Suprapubic skin (tissue), 4 donors: ENCODE measurements at regions not wholly inside any gene's neighbourhood (a gene's known extent, or its start where the extent isn't known, plus 50 kb on each side); places are given as distances from the start of the nearest gene placed in this dataset.

Experiments used
- DNase-seq, 2 donors: peaks; one replicate each; pipeline ENCODE4 v3.0.0-alpha.2; 2019; ENCODE audit warnings: low spot score in 2 of 2
- H3K27ac ChIP-seq: fragments of 200-600 bp; sonication (generic); one replicate; pipeline ENCODE4 v1.5.1; 2019
- H3K27me3 ChIP-seq: fragments of 200-600 bp; sonication (generic); one replicate; pipeline ENCODE4 v1.5.1; 2019
- H3K36me3 ChIP-seq: fragments of 200-600 bp; sonication (generic); one replicate; pipeline ENCODE4 v1.5.1; 2019
- H3K4me1 ChIP-seq: fragments of 200-600 bp; sonication (generic); one replicate; pipeline ENCODE4 v1.5.1; 2019
- H3K4me3 ChIP-seq: fragments of 200-600 bp; sonication (generic); one replicate; pipeline ENCODE4 v1.5.1; 2019; ENCODE audit warnings: mild to moderate bottlenecking
- H3K9me3 ChIP-seq: fragments of 200-600 bp; sonication (generic); one replicate; pipeline ENCODE4 v1.5.1; 2019
- EP300 ChIP-seq: sonication (generic); formaldehyde crosslinking; IDR thresholded peaks from one replicate; pipeline ENCODE4 v1.6.1; 2017; ENCODE audit warnings: antibody characterized with exemption
- POLR2A ChIP-seq, 2 donors: fragments of 450-650 bp; IDR thresholded peaks; one replicate each; pipeline ENCODE4 v1.6.1; 2017; ENCODE audit warnings: antibody characterized with exemption in 2 of 2, mild to moderate bottlenecking in 2 of 2, moderate library complexity in 2 of 2
- POLR2AphosphoS5 ChIP-seq, 3 donors: sonication (generic); formaldehyde crosslinking; IDR thresholded peaks; one replicate each; pipeline ENCODE4 v1.6.1; 2017; ENCODE audit warnings: antibody characterized with exemption in 3 of 3
- WGBS: methylation state at CpG from one replicate; pipeline ENCODE4 v1.1.5; 2018; 5-methylcytosine and 5-hydroxymethylcytosine counted together
- TF ChIP-seq, protein P1 (sequence below), 2 donors: fragments of 200-600 bp in 1 of 2; fragments of 450-650 bp in 1 of 2; sonication (generic) in 1 of 2; IDR thresholded peaks; one replicate each; pipeline ENCODE4 v1.5.1; 2016 to 2019; ENCODE audit warnings: antibody characterized with exemption in 2 of 2, mild to moderate bottlenecking in 1 of 2, moderate library complexity in 1 of 2

DNA sequence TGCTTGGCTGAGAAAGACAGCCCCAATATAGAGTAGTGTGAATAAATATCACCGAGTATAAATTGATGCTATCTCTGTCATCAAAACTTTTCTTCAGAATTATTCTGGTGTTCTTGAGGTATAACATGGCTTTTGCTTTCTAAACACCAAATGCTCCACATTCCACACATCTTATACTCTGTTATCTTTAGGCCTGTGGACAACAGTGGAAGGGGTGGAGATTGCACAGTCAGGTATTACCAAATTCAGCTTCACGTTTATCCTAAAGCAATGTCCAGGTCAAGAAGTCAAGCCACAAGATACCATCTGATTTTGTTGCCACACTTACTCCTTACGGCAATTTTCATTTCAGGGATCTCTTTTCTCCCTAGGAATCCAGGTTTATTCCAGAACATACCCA is 394.8 kb downstream of the SI start:
- TF ChIP-seq, protein P1, sequence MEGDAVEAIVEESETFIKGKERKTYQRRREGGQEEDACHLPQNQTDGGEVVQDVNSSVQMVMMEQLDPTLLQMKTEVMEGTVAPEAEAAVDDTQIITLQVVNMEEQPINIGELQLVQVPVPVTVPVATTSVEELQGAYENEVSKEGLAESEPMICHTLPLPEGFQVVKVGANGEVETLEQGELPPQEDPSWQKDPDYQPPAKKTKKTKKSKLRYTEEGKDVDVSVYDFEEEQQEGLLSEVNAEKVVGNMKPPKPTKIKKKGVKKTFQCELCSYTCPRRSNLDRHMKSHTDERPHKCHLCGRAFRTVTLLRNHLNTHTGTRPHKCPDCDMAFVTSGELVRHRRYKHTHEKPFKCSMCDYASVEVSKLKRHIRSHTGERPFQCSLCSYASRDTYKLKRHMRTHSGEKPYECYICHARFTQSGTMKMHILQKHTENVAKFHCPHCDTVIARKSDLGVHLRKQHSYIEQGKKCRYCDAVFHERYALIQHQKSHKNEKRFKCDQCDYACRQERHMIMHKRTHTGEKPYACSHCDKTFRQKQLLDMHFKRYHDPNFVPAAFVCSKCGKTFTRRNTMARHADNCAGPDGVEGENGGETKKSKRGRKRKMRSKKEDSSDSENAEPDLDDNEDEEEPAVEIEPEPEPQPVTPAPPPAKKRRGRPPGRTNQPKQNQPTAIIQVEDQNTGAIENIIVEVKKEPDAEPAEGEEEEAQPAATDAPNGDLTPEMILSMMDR (IDR thresholded peaks at IDR 0.05): no peak
- TF ChIP-seq POLR2A (IDR thresholded peaks at IDR 0.05) (no peak), EP300 (no peak), POLR2AphosphoS5 (IDR thresholded peaks at IDR 0.05) (no peak)
- Histone ChIP-seq H3K4me1 (no peaks in the 10 kb centered on the region), H3K4me3 (no peak overlapping the region), H3K27me3 (no peaks in the 10 kb centered on the region), H3K9me3 (no peaks in the 10 kb centered on the region), H3K27ac (no peak overlapping the region), H3K36me3 (no peaks in the 10 kb centered on the region)
- no peak for DNase-seq
- 55% methylated on average over 3 of the region's 3 CpGs for WGBS

DNA sequence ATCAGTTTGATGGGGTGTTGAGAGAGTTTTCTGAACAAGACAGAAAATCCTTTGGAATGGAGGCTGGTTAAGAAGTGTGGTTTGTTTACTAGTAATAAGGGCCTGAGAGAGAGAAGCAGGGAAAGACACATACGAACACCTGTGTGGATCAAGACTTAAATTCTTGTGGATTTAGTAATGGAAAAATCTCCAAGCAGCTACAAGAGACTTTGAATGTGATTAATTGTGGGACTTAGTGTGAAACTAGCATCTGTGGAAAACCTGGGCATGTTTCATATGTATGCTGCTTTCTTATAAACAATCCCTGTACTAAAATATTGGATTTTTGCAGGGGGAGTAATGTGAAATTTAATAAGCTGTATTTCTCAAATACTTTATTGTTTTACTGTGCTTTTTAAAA is 399.1 kb downstream of the SI start:
- TF ChIP-seq, protein P1 (IDR thresholded peaks at IDR 0.05): no peak
- no peak for TF ChIP-seq POLR2A (IDR thresholded peaks at IDR 0.05)
- no peak for TF ChIP-seq EP300
- TF ChIP-seq POLR2AphosphoS5 (IDR thresholded peaks at IDR 0.05): no peak
- Histone ChIP-seq H3K9me3 (no peaks in the 10 kb centered on the region), H3K27ac (no peak overlapping the region), H3K36me3 (no peaks in the 10 kb centered on the region), H3K27me3 (no peaks in the 10 kb centered on the region), H3K4me1 (no peaks in the 10 kb centered on the region), H3K4me3 (no peak overlapping the region)
- DNase-seq: no peak
- WGBS: 61% methylated on average over 1 of the region's 1 CpG

DNA sequence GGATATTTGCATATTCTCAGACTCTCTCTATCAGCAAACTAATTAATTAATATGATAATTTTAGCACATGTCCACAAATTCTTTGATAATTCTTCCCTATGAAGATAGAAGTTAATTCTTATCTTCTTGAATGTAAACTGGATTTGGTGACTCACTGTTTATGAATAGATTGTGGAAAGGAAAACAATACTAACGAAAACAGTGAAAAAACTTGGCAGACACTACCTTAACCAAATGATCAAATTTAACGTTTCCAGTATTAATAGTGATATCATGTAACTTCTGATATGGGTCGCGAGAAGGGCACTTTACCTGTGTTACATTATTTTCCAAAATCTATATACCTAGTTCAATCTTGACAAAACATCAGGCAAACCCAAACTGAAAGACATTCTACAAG is 401.0 kb downstream of the SI start:
- no peaks in the 10 kb centered on the region for H3K9me3 ChIP-seq
- H3K4me1 ChIP-seq: no peaks in the 10 kb centered on the region
- no peak for DNase-seq
- no peak overlapping the region for H3K27ac ChIP-seq
- H3K4me3 ChIP-seq: no peak overlapping the region
- H3K27me3 ChIP-seq: no peaks in the 10 kb centered on the region
- H3K36me3 ChIP-seq: no peaks in the 10 kb centered on the region
- TF ChIP-seq POLR2A (IDR thresholded peaks at IDR 0.05) (no peak), EP300 (no peak), POLR2AphosphoS5 (IDR thresholded peaks at IDR 0.05) (no peak)
- TF ChIP-seq, protein P1 (IDR thresholded peaks at IDR 0.05): no peak
- WGBS: 80% methylated on average over 4 of the region's 4 CpGs

DNA sequence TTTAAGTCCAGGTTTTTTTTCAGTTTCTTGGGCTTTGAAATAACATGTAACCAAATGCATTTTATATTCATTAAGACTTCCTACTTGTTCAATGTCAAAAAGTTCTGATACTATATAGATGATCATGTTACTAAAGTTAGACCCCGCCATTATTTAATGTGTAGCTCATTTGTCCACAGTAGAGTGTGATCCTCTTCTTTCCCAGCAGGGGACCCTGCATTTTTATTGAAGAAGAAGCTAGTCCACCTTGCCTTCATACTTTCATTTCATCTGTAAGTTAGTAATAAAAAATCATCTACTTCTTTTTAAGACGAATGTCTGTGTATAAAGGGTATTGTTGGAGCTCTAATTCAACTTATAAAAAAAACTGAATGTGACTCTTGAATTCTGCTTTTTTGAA is 404.6 kb downstream of the SI start:
- Histone ChIP-seq H3K27me3 (no peaks in the 10 kb centered on the region), H3K27ac (no peak overlapping the region), H3K4me3 (no peak overlapping the region), H3K9me3 (no peaks in the 10 kb centered on the region), H3K36me3 (no peaks in the 10 kb centered on the region), H3K4me1 (no peaks in the 10 kb centered on the region)
- 89% methylated on average over 2 of the region's 2 CpGs for WGBS
- TF ChIP-seq, protein P1 (IDR thresholded peaks at IDR 0.05): no peak
- no peak for TF ChIP-seq POLR2AphosphoS5 (IDR thresholded peaks at IDR 0.05)
- no peak for TF ChIP-seq EP300
- TF ChIP-seq POLR2A (IDR thresholded peaks at IDR 0.05): no peak
- no peak for DNase-seq

DNA sequence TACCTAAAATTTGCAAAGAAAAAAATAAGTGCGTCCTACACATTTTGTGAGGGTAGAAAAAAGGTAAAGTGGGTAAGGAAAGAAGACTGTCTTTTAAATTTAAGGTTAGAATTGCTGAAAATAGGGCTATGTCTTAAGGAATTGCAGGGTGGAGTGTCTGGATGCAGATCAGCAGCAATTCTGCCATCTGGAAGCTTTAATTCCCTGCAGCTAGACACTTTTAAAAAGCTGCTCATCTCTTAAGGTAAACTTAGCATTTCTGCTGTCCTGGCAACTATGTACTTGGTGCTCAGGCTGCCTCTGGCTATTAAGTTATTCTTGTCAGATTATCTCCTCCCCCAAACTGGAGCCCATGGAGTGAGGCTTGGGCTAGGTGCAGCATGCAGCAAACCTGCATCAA is 420.2 kb downstream of the SI start:
- WGBS: 64% methylated on average over 1 of the region's 1 CpG
- Histone ChIP-seq H3K9me3 (no peaks in the 10 kb centered on the region), H3K4me3 (no peak overlapping the region), H3K4me1 (no peaks in the 10 kb centered on the region), H3K27ac (no peak overlapping the region), H3K27me3 (no peaks in the 10 kb centered on the region), H3K36me3 (no peaks in the 10 kb centered on the region)
- DNase-seq: no peak
- TF ChIP-seq POLR2AphosphoS5 (IDR thresholded peaks at IDR 0.05) (no peak), EP300 (no peak), POLR2A (IDR thresholded peaks at IDR 0.05) (no peak)
- TF ChIP-seq, protein P1 (IDR thresholded peaks at IDR 0.05): no peak
